ENCODE measurements at regions not wholly inside any gene's neighbourhood (a gene's known extent, or its start where the extent isn't known, plus 50 kb on each side); places are given as distances from the start of the nearest gene placed in this dataset.

GRCh38 chr12:87021400-87021799, 765.2 kb upstream of the MGAT4C start:
- DNase-seq (ENCODE audit: low read depth, low spot score) (no peak), FAIRE-seq (no peak)
- no peaks in the 10 kb centered on the region for H4K20me1 ChIP-seq (replicated peaks; ENCODE audit: control insufficient read depth, extremely low read depth, insufficient read depth, low read length)
- H2AFZ ChIP-seq (ENCODE audit: low read depth, low read length), result no peak overlapping the region
- no peaks in the 10 kb centered on the region for H3K79me2 ChIP-seq (ENCODE audit: control insufficient read depth, insufficient read depth, low read length)
- no peak overlapping the region for H3K4me2 ChIP-seq (ENCODE audit: insufficient read depth, low read length)
- ChIA-PET POLR2A (no interaction called here), CTCF (no interaction called here)
- H3K27me3 ChIP-seq (ENCODE audit: control insufficient read depth in 2 of 2, insufficient read depth in 2 of 2, low read length in 2 of 2), result no peaks in the 10 kb centered on the region
- no peak overlapping the region for H3K9ac ChIP-seq (replicated peaks; ENCODE audit: extremely low read depth, insufficient read depth, low read length)
- H3K9me3 ChIP-seq (replicated peaks; ENCODE audit: control insufficient read depth, insufficient read depth, low read length), result no peaks in the 10 kb centered on the region
- no TSS peak for BruUV-seq (replicated peaks)
- H3K9me1 ChIP-seq (replicated peaks; ENCODE audit: control insufficient read depth, extremely low read depth, insufficient read depth, low read length), result no peaks in the 10 kb centered on the region
- H3K4me3 ChIP-seq (replicated peaks in 1 of 3; ENCODE audit: insufficient read depth in 1 of 3, low read depth in 1 of 3, low read length in 3 of 3), result no peak overlapping the region
- no peaks in the 10 kb centered on the region for H3K4me1 ChIP-seq (ENCODE audit: control insufficient read depth, extremely low read depth, insufficient read depth, low read length)
- intact Hi-C loops (cut with micrococcal nuclease) (no loop called here), dilution Hi-C loops (cut with MboI; ENCODE audit: extremely low pct_ligation_motif_present, low sequenced_read_pairs) (no loop called here)
- no peaks in the 10 kb centered on the region for H3K36me3 ChIP-seq (ENCODE audit: control insufficient read depth in 2 of 2, extremely low read depth in 1 of 2, insufficient read depth in 2 of 2, low read length in 2 of 2)
- H3K27ac ChIP-seq (ENCODE audit: insufficient read depth, low read depth, low read length), result no peak overlapping the region
- TF ChIP-seq JUN (IDR thresholded peaks at IDR 0.05; ENCODE audit: borderline replicate concordance, insufficient read depth, insufficient read length, low read depth), result no peak

GRCh38 chr12:87020071-87020470, 763.9 kb upstream of the MGAT4C start:
- Histone ChIP-seq H3K79me2 (ENCODE audit: control insufficient read depth, insufficient read depth, low read length) (no peaks in the 10 kb centered on the region), H3K9me1 (replicated peaks; ENCODE audit: control insufficient read depth, extremely low read depth, insufficient read depth, low read length) (no peaks in the 10 kb centered on the region), H3K4me2 (ENCODE audit: insufficient read depth, low read length) (no peak overlapping the region), H3K27me3 (ENCODE audit: control insufficient read depth in 2 of 2, insufficient read depth in 2 of 2, low read length in 2 of 2) (no peaks in the 10 kb centered on the region), H3K9ac (replicated peaks; ENCODE audit: extremely low read depth, insufficient read depth, low read length) (no peak overlapping the region), H3K9me3 (replicated peaks; ENCODE audit: control insufficient read depth, insufficient read depth, low read length) (no peaks in the 10 kb centered on the region), H3K4me3 (replicated peaks in 1 of 3; ENCODE audit: insufficient read depth in 1 of 3, low read depth in 1 of 3, low read length in 3 of 3) (no peak overlapping the region), H3K36me3 (ENCODE audit: control insufficient read depth in 2 of 2, extremely low read depth in 1 of 2, insufficient read depth in 2 of 2, low read length in 2 of 2) (no peaks in the 10 kb centered on the region), H3K4me1 (ENCODE audit: control insufficient read depth, extremely low read depth, insufficient read depth, low read length) (no peaks in the 10 kb centered on the region), H4K20me1 (replicated peaks; ENCODE audit: control insufficient read depth, extremely low read depth, insufficient read depth, low read length) (no peaks in the 10 kb centered on the region), H2AFZ (ENCODE audit: low read depth, low read length) (no peak overlapping the region), H3K27ac (ENCODE audit: insufficient read depth, low read depth, low read length) (no peak overlapping the region)
- TF ChIP-seq JUN (IDR thresholded peaks at IDR 0.05; ENCODE audit: borderline replicate concordance, insufficient read depth, insufficient read length, low read depth) (no peak), POLR2AphosphoS5 (IDR thresholded peaks at IDR 0.05; ENCODE audit: insufficient read depth, low read depth, low read length) (no peak), MYC (IDR thresholded peaks at IDR 0.05; ENCODE audit: low read depth, low read length) (no peak), GATA2 (IDR thresholded peaks at IDR 0.05; ENCODE audit: insufficient read depth, insufficient read length, low read depth, low read length) (no peak), CTCF (IDR thresholded peaks at IDR 0.05; ENCODE audit: extremely low read depth in 1 of 2, insufficient read depth in 1 of 2, low read depth in 1 of 2, low read length in 2 of 2) (no peak), EZH2 (IDR thresholded peaks at IDR 0.05; ENCODE audit: borderline replicate concordance, low read depth, low read length, severe bottlenecking) (no peak), FOS (IDR thresholded peaks at IDR 0.05; ENCODE audit: borderline replicate concordance, insufficient read depth, low read length) (no peak), POLR2A (IDR thresholded peaks at IDR 0.05; ENCODE audit: low read depth, low read length) (no peak), MAX (IDR thresholded peaks at IDR 0.05; ENCODE audit: insufficient read depth, insufficient read length) (no peak)
- DNase-seq (ENCODE audit: low read depth, low spot score) (no peak), FAIRE-seq (no peak)
- intact Hi-C loops (cut with micrococcal nuclease), result no loop called here
- ChIA-PET POLR2A (interaction anchor here (0.6 kb wide), 1 partner anchor 24 kb away, joined by 3 read pairs; no protein-coding TSS in a partner anchor), CTCF (interaction anchor here (0.6 to 1.1 kb wide), 3 partner anchors 14 to 15 kb away, joined by 3 to 4 read pairs (median 3); no protein-coding TSS in a partner anchor)
- no TSS peak for BruUV-seq (replicated peaks)
- dilution Hi-C loops (cut with MboI; ENCODE audit: extremely low pct_ligation_motif_present, low sequenced_read_pairs), result no loop called here

Measured in endothelial cell of umbilical vein (primary cell).